ENCODE measurements at regions not wholly inside any gene's neighbourhood (a gene's known extent, or its start where the extent isn't known, plus 50 kb on each side); places are given as distances from the start of the nearest gene placed in this dataset.

DNA sequence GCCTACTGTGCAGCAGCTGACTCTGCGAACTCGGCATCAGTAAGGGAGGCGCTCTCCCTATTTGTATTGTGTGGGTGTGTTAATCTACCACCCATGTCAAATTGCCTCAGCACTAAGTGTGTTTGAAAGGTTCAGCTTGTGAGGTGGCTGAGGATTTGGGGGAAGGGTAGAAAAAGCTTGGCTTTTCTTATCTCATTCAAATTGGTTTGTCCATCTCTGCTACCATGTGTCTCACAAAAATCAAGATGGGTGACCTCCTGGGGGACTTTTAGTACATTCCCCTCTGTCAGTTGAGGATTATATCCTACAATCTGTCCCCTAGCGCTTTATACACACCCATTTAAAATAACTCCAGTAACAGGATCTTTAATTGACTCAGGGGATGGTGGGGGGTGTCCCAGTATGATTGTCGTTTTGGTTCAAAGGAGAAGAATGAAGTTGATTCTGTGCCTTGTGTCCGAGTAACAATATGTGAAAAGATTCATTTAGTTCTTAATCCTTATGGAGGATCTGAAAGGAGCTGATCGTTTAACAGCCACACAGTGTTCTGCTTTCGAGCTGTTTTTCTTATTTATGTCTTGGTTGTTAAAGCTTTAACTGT is 609.6 kb downstream of the PKHD1 start:
- TF ChIP-seq ZSCAN29 (IDR thresholded peaks at IDR 0.05): no peak
- TF ChIP-seq, protein P1, sequence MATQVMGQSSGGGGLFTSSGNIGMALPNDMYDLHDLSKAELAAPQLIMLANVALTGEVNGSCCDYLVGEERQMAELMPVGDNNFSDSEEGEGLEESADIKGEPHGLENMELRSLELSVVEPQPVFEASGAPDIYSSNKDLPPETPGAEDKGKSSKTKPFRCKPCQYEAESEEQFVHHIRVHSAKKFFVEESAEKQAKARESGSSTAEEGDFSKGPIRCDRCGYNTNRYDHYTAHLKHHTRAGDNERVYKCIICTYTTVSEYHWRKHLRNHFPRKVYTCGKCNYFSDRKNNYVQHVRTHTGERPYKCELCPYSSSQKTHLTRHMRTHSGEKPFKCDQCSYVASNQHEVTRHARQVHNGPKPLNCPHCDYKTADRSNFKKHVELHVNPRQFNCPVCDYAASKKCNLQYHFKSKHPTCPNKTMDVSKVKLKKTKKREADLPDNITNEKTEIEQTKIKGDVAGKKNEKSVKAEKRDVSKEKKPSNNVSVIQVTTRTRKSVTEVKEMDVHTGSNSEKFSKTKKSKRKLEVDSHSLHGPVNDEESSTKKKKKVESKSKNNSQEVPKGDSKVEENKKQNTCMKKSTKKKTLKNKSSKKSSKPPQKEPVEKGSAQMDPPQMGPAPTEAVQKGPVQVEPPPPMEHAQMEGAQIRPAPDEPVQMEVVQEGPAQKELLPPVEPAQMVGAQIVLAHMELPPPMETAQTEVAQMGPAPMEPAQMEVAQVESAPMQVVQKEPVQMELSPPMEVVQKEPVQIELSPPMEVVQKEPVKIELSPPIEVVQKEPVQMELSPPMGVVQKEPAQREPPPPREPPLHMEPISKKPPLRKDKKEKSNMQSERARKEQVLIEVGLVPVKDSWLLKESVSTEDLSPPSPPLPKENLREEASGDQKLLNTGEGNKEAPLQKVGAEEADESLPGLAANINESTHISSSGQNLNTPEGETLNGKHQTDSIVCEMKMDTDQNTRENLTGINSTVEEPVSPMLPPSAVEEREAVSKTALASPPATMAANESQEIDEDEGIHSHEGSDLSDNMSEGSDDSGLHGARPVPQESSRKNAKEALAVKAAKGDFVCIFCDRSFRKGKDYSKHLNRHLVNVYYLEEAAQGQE (IDR thresholded peaks at IDR 0.05; ENCODE audit: low read depth, low read length): no peak
- TF ChIP-seq MXI1 (IDR thresholded peaks at IDR 0.05; ENCODE audit: low read depth, low read length): no peak
- TF ChIP-seq GABPA (IDR thresholded peaks at IDR 0.05; ENCODE audit: low read depth): no peak
- no peak for TF ChIP-seq BACH1 (IDR thresholded peaks at IDR 0.05; ENCODE audit: borderline replicate concordance)

Measured in GM12878 (cell line).